ENCODE measurements at regions not wholly inside any gene's neighbourhood (a gene's known extent, or its start where the extent isn't known, plus 50 kb on each side); places are given as distances from the start of the nearest gene placed in this dataset.

DNA sequence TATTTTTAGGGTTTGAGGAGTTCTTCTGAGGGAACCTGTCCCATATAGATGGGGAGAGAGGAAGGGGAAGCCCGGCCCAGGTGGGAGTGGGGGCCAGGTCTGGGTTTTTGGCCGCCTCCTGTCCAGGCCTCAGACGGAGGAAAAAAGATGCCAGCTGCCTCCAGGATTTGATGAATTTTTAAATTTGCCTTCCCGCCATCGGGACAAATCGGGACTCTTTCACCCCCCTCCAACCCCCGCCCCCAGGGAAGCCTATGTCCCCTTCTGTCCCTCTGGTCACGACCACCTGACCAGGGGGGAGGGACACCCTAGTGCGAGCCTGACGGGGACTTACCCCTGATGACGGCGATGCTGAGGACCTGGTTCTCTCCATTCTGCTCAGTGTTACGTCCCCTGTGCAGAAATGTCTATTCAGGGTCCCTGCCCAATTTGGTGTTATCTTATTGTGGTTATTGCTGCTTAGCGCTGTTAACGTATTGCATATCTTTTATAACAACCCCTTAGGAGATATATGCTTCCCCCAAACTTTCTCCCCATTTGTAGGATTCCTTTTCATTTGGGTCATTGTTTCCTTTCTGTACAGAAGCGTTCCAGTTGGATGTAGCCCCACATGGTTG is 115.9 kb upstream of the GRK3 start:
- ATAC-seq: peak in 3 of 4 donors; percentile 37 to 59 (median 41)

GRCh38 chr22:25449781-25450317 is 114.6 kb upstream of the GRK3 start:
- Histone ChIP-seq H3K27me3 (ENCODE audit: insufficient read depth in 3 of 3, low read length in 2 of 3) (no peaks in the 10 kb centered on the region), H3K4me1 (peaks cover 22% of the 10 kb centered on the region), H3K9me3 (no peaks in the 10 kb centered on the region), H3K27ac (no peak overlapping the region), H3K36me3 (ENCODE audit: insufficient read depth in 1 of 2, low read depth in 1 of 2) (peaks cover 0 to 17% of the 10 kb centered on the region in 2 donors), H3K4me3 (peak overlapping the region; percentile 72)
- no peak for TF ChIP-seq CTCF (IDR thresholded peaks at IDR 0.05)
- intact Hi-C loops (cut with DNase I): loop anchor here (2.0 to 10.0 kb wide), 2 partner anchors 87 to 255 kb away; no protein-coding TSS in a partner anchor
- 79 to 90% (median 88%) methylated on average over 9 of the region's 9 CpGs for WGBS, 3 donors
- no peak for ATAC-seq
- DNase-seq: no peak

More for the DNA sequence above, 115.9 kb upstream of the GRK3 start:
- H3K27me3 ChIP-seq (ENCODE audit: insufficient read depth in 3 of 3, low read length in 2 of 3): no peaks in the 10 kb centered on the region
- peak overlapping the region; percentile 72 for H3K4me3 ChIP-seq
- H3K4me1 ChIP-seq: peaks cover 22% of the 10 kb centered on the region
- peak overlapping the region; percentile 75 for H3K27ac ChIP-seq
- H3K36me3 ChIP-seq (ENCODE audit: insufficient read depth in 1 of 2, low read depth in 1 of 2): peaks cover 0 to 4% of the 10 kb centered on the region in 2 donors
- 1 to 4% (median 2%) methylated on average over 16 of the region's 16 CpGs for WGBS, 3 donors
- H3K9me3 ChIP-seq: no peaks in the 10 kb centered on the region
- no peak for DNase-seq
- intact Hi-C loops (cut with DNase I): loop anchor here in 1 of 2 donors (2.0 kb wide), 1 partner anchor 86 kb away; no protein-coding TSS in a partner anchor
- TF ChIP-seq CTCF (IDR thresholded peaks at IDR 0.05): no peak

- H3K9me3 ChIP-seq: no peaks in the 10 kb centered on the region
- peaks cover 0 to 25% of the 10 kb centered on the region in 2 donors for H3K36me3 ChIP-seq (ENCODE audit: insufficient read depth in 1 of 2, low read depth in 1 of 2)
- peaks cover 22% of the 10 kb centered on the region for H3K4me1 ChIP-seq
- intact Hi-C loops (cut with DNase I): loop anchor here in 1 of 2 donors (10.0 kb wide), 1 partner anchor 253 kb away; no protein-coding TSS in a partner anchor
- no peak overlapping the region for H3K4me3 ChIP-seq
- DNase-seq: no peak
- no peak for ATAC-seq
- 87 to 94% (median 94%) methylated on average over 2 of the region's 2 CpGs for WGBS, 3 donors
- H3K27ac ChIP-seq: no peak overlapping the region
- no peaks in the 10 kb centered on the region for H3K27me3 ChIP-seq (ENCODE audit: insufficient read depth in 3 of 3, low read length in 2 of 3)
- TF ChIP-seq CTCF (IDR thresholded peaks at IDR 0.05): no peak
These were observed 112.9 kb upstream of the GRK3 start for GRCh38 chr22:25451480-25452114.

GRCh38 chr22:25452116-25452700 is 112.3 kb upstream of the GRK3 start:
- no peak for ATAC-seq
- no peak for DNase-seq
- 64 to 67% (median 64%) methylated on average over 10 of the region's 10 CpGs for WGBS, 3 donors

More at GRCh38 chr22:25452116-25452700, 112.3 kb upstream of the GRK3 start:
- no peak overlapping the region for H3K4me3 ChIP-seq
- H3K9me3 ChIP-seq: no peaks in the 10 kb centered on the region
- no peak for TF ChIP-seq CTCF (IDR thresholded peaks at IDR 0.05)
- H3K36me3 ChIP-seq (ENCODE audit: insufficient read depth in 1 of 2, low read depth in 1 of 2): peaks cover 0 to 28% of the 10 kb centered on the region in 2 donors
- H3K4me1 ChIP-seq: peaks cover 22% of the 10 kb centered on the region
- intact Hi-C loops (cut with DNase I): loop anchor here in 1 of 2 donors (10.0 kb wide), 1 partner anchor 253 kb away; no protein-coding TSS in a partner anchor
- no peaks in the 10 kb centered on the region for H3K27me3 ChIP-seq (ENCODE audit: insufficient read depth in 3 of 3, low read length in 2 of 3)
- no peak overlapping the region for H3K27ac ChIP-seq
